K562 (cell line): ENCODE measurements at regions not wholly inside any gene's neighbourhood (a gene's known extent, or its start where the extent isn't known, plus 50 kb on each side); places are given as distances from the start of the nearest gene placed in this dataset.

Source experiments
- ATAC-seq: fragments of 200-7000 bp; cut with Tn5 transposase; 3 replicates; pipeline ENCODE4 v1.9.1; 2020; ENCODE audit warnings: moderate library complexity
- BruUV-seq: library from RNA; stranded (reverse); fragments of 400-500 nt; replicated peaks from 2 replicates; lab custom pipeline; 2021; lab: Mats Ljungman, UMichigan
- CTCF ChIA-PET: fragments of 300-600 bp; formaldehyde crosslinking; extraction: SDS; loops from one replicate; lab custom pipeline; 2021; ENCODE audit warnings: low intra/inter-chr PET ratio; lab: Yijun Ruan, JAX
- POLR2A ChIA-PET: fragments of 300-600, 350-650 bp; sonication (Branson Sonifier 250); formaldehyde crosslinking; extraction: SDS; loops from one replicate; lab custom pipeline; 2021; ENCODE audit warnings: antibody characterized with exemption, inconsistent platforms; lab: Yijun Ruan, JAX
- DNase-seq, 4 experiments: peaks; one replicate each; pipeline versions ENCODE4 v3.0.0 to v3.0.0-alpha.2; 2011 to 2018; ENCODE audit warnings: low spot score in 3 of 4, mixed read lengths in 3 of 4; ENCODE audit errors: extremely low read depth in 1 of 4
- FAIRE-seq: peaks from 2 replicates; lab custom pipeline; 2011; peaks lifted over from hg19 to GRCh38; lab: Jason Lieb, UNC
- H2AFZ ChIP-seq: 2 replicates; pipeline ENCODE4 v1.6.0; 2011; ENCODE audit warnings: low read depth, low read length, control low read depth, inconsistent platforms
- H3K27ac ChIP-seq: fragments of 200-600 bp; 3 replicates; pipeline ENCODE4 v1.8.0; 2011; ENCODE audit warnings: low read depth, mild to moderate bottlenecking, control low read depth, inconsistent platforms, low read length, moderate library complexity, mixed read lengths; ENCODE audit errors: extremely low read depth
- H3K27me3 ChIP-seq, 2 experiments: fragments of 300-600 bp in 1 of 2; 2 replicates in 1 of 2; 3 replicates in 1 of 2; pipeline versions ENCODE4 v1.6.0 to v1.8.0; 2011; ENCODE audit warnings: inconsistent platforms in 2 of 2, low read length in 2 of 2, mild to moderate bottlenecking in 1 of 2, mixed read lengths in 1 of 2, moderate library complexity in 1 of 2; ENCODE audit not compliant: control insufficient read depth in 2 of 2, insufficient read depth in 2 of 2
- H3K36me3 ChIP-seq: fragments of 300-600 bp; 3 replicates; pipeline ENCODE4 v1.8.0; 2011; ENCODE audit warnings: mild to moderate bottlenecking, low read length, inconsistent platforms; ENCODE audit not compliant: control insufficient read depth, insufficient read depth
- H3K4me1 ChIP-seq, 2 experiments: fragments of 200-600 bp in 1 of 2; replicated peaks in 1 of 2; 2 replicates in 1 of 2; 3 replicates in 1 of 2; pipeline versions ENCODE4 v1.5.1 to v1.8.0; 2011; ENCODE audit warnings: inconsistent platforms in 2 of 2, low read length in 2 of 2, mild to moderate bottlenecking in 1 of 2, mixed read lengths in 1 of 2, moderate library complexity in 1 of 2; ENCODE audit not compliant: control insufficient read depth in 2 of 2, insufficient read depth in 2 of 2
- H3K4me2 ChIP-seq: 2 replicates; pipeline ENCODE4 v1.6.1; 2011; ENCODE audit warnings: low read length, control low read depth, inconsistent platforms, mixed read lengths; ENCODE audit not compliant: insufficient read depth
- H3K4me3 ChIP-seq: fragments of 200-600 bp; sonication (generic), shearing (Covaris generic); 2 replicates; pipeline ENCODE4 v1.5.1; 2016; ENCODE audit warnings: control low read depth, inconsistent platforms
- H3K79me2 ChIP-seq: fragments of 200-600 bp; 3 replicates; pipeline ENCODE4 v1.8.0; 2011; ENCODE audit warnings: low read length, inconsistent platforms; ENCODE audit not compliant: control insufficient read depth, insufficient read depth
- H3K9ac ChIP-seq, 2 experiments: 2 replicates each; pipeline versions ENCODE4 v1.6.0 to v1.6.1; 2011; ENCODE audit warnings: low read depth in 2 of 2, low read length in 2 of 2, control low read depth in 1 of 2, inconsistent platforms in 1 of 2, mild to moderate bottlenecking in 1 of 2, mixed read lengths in 1 of 2; ENCODE audit not compliant: insufficient read depth in 1 of 2
- H3K9me1 ChIP-seq: one replicate; pipeline ENCODE4 v1.6.0; 2011; ENCODE audit warnings: inconsistent platforms, mild to moderate bottlenecking, low read length, moderate library complexity; ENCODE audit not compliant: control insufficient read depth, insufficient read depth
- H3K9me3 ChIP-seq: replicated peaks from 2 replicates; pipeline ENCODE4 v1.5.1; 2011; ENCODE audit warnings: low read depth, low read length, inconsistent platforms; ENCODE audit not compliant: control insufficient read depth, insufficient read depth
- H4K20me1 ChIP-seq: replicated peaks from 2 replicates; pipeline ENCODE4 v1.6.1; 2011; ENCODE audit warnings: low read length, inconsistent platforms, mixed read lengths; ENCODE audit not compliant: control insufficient read depth, insufficient read depth
- ATF7 ChIP-seq: fragments of 450-650 bp; IDR thresholded peaks from 2 replicates; pipeline ENCODE4 v1.7.1; 2014; ENCODE audit warnings: mild to moderate bottlenecking, moderate library complexity
- ESRRB ChIP-seq: fragments of 250-450 bp; sonication (Bioruptor Pico); IDR thresholded peaks from 2 replicates; pipeline ENCODE4 v1.5.0; 2020; ENCODE audit warnings: mild to moderate bottlenecking, moderate library complexity, borderline replicate concordance
- HNRNPH1 ChIP-seq: fragments of 200-400 bp; formaldehyde crosslinking; optimal IDR thresholded peaks from 2 replicates; pipeline ENCODE3; 2017; ENCODE audit warnings: low read depth, mild to moderate bottlenecking, low read length, moderate library complexity
- MEIS2 ChIP-seq: fragments of 450-650 bp; IDR thresholded peaks from 2 replicates; pipeline ENCODE4 v1.6.1; 2014; ENCODE audit warnings: mild to moderate bottlenecking; ENCODE audit not compliant: partially characterized antibody
- RAD51 ChIP-seq: fragments of 450-650 bp; IDR thresholded peaks from 2 replicates; pipeline ENCODE4 v1.7.1; 2016; ENCODE audit warnings: low read depth, mild to moderate bottlenecking, borderline replicate concordance
- REST ChIP-seq, 2 experiments: fragments of 450-650 bp; formaldehyde crosslinking in 1 of 2; IDR thresholded peaks; 2 replicates each; pipeline versions ENCODE4 v1.4.0 to v1.6.1; 2014 to 2020; ENCODE audit warnings: mild to moderate bottlenecking in 2 of 2, borderline replicate concordance in 1 of 2, low read depth in 1 of 2
- SLC30A9 ChIP-seq: fragments of 250-450 bp; sonication (Bioruptor Pico); IDR thresholded peaks from 2 replicates; pipeline ENCODE4 v1.8.0; 2022; ENCODE audit warnings: mild to moderate bottlenecking, moderate library complexity
- ZBTB34 ChIP-seq: fragments of 250-450 bp; sonication (Bioruptor Pico); IDR thresholded peaks from 2 replicates; pipeline ENCODE4 v1.8.0; 2021; ENCODE audit warnings: mild to moderate bottlenecking, moderate library complexity
- WGBS: fragments of 100-300 bp; shearing (Covaris generic); methylation state at CpG from one replicate; pipeline ENCODE4 v1.1.6; 2016; ENCODE audit warnings: low coverage, mixed read lengths; ENCODE audit not compliant: insufficient coverage; ENCODE audit errors: missing lambda C conversion rate; 5-methylcytosine and 5-hydroxymethylcytosine counted together
- in situ Hi-C: fragments of 300-500 bp; cut with MboI; formaldehyde crosslinking; loops from 4 replicates; pipeline ENCODE4 v1.15.0; 2018; ENCODE audit warnings: inconsistent platforms, mixed read lengths
- intact Hi-C: fragments of 100-400 bp; cut with micrococcal nuclease; formaldehyde crosslinking; loops from 2 replicates; pipeline ENCODE4 v1.14.2; 2022
- TF ChIP-seq, protein P1 (sequence below): fragments of 250-450 bp; sonication (Bioruptor Pico); IDR thresholded peaks from 2 replicates; pipeline ENCODE4 v1.5.0; 2021

GRCh38 chr3:72244396-72244795, 459.4 kb upstream of the PROK2 start:
- Histone ChIP-seq H3K4me2 (no peak overlapping the region), H4K20me1 (no peaks in the 10 kb centered on the region), H3K4me3 (no peak overlapping the region), H3K27me3 (no peaks in the 10 kb centered on the region), H3K9me3 (no peaks in the 10 kb centered on the region), H3K9ac (no peak overlapping the region), H3K4me1 (no peaks in the 10 kb centered on the region), H3K9me1 (no peaks in the 10 kb centered on the region), H3K36me3 (no peaks in the 10 kb centered on the region), H3K79me2 (no peaks in the 10 kb centered on the region), H2AFZ (no peak overlapping the region), H3K27ac (no peak overlapping the region)
- intact Hi-C loops, result no loop called here
- ATAC-seq, result no peak
- in situ Hi-C loops, result no loop called here
- FAIRE-seq, result no peak
- BruUV-seq, result no TSS peak
- WGBS, result 50% methylated on average over 5 of the region's 5 CpGs
- ChIA-PET CTCF (no interaction called here), POLR2A (interaction anchor here (0.6 kb wide), 1 partner anchor 12 kb away, joined by 3 read pairs; no protein-coding TSS in a partner anchor)
- no peak for DNase-seq
- TF ChIP-seq HNRNPH1 (no peak), REST (IDR thresholded peaks at IDR 0.05; ENCODE audit: borderline replicate concordance) (no peak), REST (CRISPR knock-in tag; IDR thresholded peaks at IDR 0.05; ENCODE audit: low read depth) (no peak), ESRRB (CRISPR knock-in tag) (no peak), RAD51 (no peak), ATF7 (no peak), ZBTB34 (CRISPR knock-in tag) (no peak), SLC30A9 (CRISPR knock-in tag) (no peak), MEIS2 (no peak)
- TF ChIP-seq, protein P1, sequence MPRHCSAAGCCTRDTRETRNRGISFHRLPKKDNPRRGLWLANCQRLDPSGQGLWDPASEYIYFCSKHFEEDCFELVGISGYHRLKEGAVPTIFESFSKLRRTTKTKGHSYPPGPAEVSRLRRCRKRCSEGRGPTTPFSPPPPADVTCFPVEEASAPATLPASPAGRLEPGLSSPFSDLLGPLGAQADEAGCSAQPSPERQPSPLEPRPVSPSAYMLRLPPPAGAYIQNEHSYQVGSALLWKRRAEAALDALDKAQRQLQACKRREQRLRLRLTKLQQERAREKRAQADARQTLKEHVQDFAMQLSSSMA (CRISPR knock-in tag), result no peak
